ENCODE measurements at regions not wholly inside any gene's neighbourhood (a gene's known extent, or its start where the extent isn't known, plus 50 kb on each side); places are given as distances from the start of the nearest gene placed in this dataset.

GRCh38 chr9:81363916-81364480, 325.3 kb downstream of the TLE1 start:
- no peak for DNase-seq (ENCODE audit: extremely low read depth, low read depth)
- TF ChIP-seq CTCF (IDR thresholded peaks at IDR 0.05; ENCODE audit: low read depth, low read length) = no peak

- DNase-seq (ENCODE audit: extremely low read depth, low read depth) = no peak
- no peak for TF ChIP-seq CTCF (IDR thresholded peaks at IDR 0.05; ENCODE audit: low read depth, low read length)
These were observed 328.1 kb downstream of the TLE1 start for GRCh38 chr9:81361296-81361695.

GRCh38 chr9:81351166-81351565, 338.2 kb downstream of the TLE1 start:
- TF ChIP-seq CTCF (IDR thresholded peaks at IDR 0.05; ENCODE audit: low read depth, low read length) = no peak
- no peak for DNase-seq (ENCODE audit: extremely low read depth, low read depth)

- DNase-seq (ENCODE audit: extremely low read depth, low read depth) = no peak
- TF ChIP-seq CTCF (IDR thresholded peaks at IDR 0.05; ENCODE audit: low read depth, low read length) = no peak
These were observed 345.0 kb downstream of the TLE1 start for GRCh38 chr9:81344366-81344765.

- no peak for DNase-seq (ENCODE audit: extremely low read depth, low read depth)
- TF ChIP-seq CTCF (IDR thresholded peaks at IDR 0.05; ENCODE audit: low read depth, low read length) = no peak
These were observed 353.4 kb downstream of the TLE1 start for GRCh38 chr9:81335879-81336421.

GRCh38 chr9:81321551-81321950, 367.8 kb downstream of the TLE1 start:
- no peak for DNase-seq (ENCODE audit: extremely low read depth, low read depth)

More at GRCh38 chr9:81321551-81321950, 367.8 kb downstream of the TLE1 start:
- no peak for TF ChIP-seq CTCF (IDR thresholded peaks at IDR 0.05; ENCODE audit: low read depth, low read length)

Data from AG09319 (cell line).